PFSK-1 (cell line): ENCODE measurements at regions not wholly inside any gene's neighbourhood (a gene's known extent, or its start where the extent isn't known, plus 50 kb on each side); places are given as distances from the start of the nearest gene placed in this dataset.

Experiments
- FOXP2 ChIP-seq: optimal IDR thresholded peaks from 2 replicates; pipeline ENCODE3; 2011; ENCODE audit warnings: borderline replicate concordance, control low read depth, inconsistent platforms; ENCODE audit not compliant: insufficient read depth; ENCODE audit errors: extremely low read length, extremely low read depth
- POLR2AphosphoS5 ChIP-seq: IDR thresholded peaks from 2 replicates; pipeline ENCODE4 v1.6.1; 2012; ENCODE audit warnings: low read depth, mild to moderate bottlenecking, control low read depth, low read length, moderate library complexity
- SIN3A ChIP-seq: IDR thresholded peaks from 2 replicates; pipeline ENCODE4 v1.6.1; 2012; ENCODE audit warnings: mild to moderate bottlenecking, low read length, moderate library complexity, borderline replicate concordance; ENCODE audit not compliant: insufficient read depth
- TAF1 ChIP-seq: IDR thresholded peaks from 2 replicates; pipeline ENCODE4 v1.6.1; 2012; ENCODE audit warnings: low read length, control low read depth, borderline replicate concordance; ENCODE audit not compliant: insufficient read depth
- TF ChIP-seq, protein P1 (sequence below), 2 experiments: IDR thresholded peaks; 2 replicates each; pipeline versions ENCODE4 v1.6.1 to v1.8.0; 2011 to 2012; ENCODE audit warnings: low read depth in 2 of 2, low read length in 2 of 2, control low read depth in 1 of 2, inconsistent platforms in 1 of 2, mild to moderate bottlenecking in 1 of 2, moderate library complexity in 1 of 2; ENCODE audit not compliant: insufficient read depth in 1 of 2

DNA sequence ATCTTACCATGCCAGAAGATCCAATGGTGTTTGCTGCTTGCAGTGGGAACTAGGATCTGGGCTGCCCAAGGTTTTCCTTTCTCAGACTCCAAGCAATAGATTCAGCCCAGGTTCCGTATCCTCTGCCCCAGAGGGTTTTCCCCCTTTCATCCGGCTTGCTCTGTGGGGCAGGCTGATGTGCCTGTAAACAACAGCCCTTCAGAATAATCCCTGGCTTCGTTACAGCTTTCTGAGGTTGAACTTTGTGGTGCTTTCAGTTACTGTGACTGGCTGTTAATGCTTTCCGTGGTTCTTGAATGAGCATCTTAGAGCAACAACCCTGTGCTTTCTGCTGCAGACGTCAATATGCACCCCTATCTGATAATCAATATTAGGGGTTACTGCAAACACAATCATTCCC, 400.4 kb downstream of the BTBD3 start:
- TF ChIP-seq, protein P1, sequence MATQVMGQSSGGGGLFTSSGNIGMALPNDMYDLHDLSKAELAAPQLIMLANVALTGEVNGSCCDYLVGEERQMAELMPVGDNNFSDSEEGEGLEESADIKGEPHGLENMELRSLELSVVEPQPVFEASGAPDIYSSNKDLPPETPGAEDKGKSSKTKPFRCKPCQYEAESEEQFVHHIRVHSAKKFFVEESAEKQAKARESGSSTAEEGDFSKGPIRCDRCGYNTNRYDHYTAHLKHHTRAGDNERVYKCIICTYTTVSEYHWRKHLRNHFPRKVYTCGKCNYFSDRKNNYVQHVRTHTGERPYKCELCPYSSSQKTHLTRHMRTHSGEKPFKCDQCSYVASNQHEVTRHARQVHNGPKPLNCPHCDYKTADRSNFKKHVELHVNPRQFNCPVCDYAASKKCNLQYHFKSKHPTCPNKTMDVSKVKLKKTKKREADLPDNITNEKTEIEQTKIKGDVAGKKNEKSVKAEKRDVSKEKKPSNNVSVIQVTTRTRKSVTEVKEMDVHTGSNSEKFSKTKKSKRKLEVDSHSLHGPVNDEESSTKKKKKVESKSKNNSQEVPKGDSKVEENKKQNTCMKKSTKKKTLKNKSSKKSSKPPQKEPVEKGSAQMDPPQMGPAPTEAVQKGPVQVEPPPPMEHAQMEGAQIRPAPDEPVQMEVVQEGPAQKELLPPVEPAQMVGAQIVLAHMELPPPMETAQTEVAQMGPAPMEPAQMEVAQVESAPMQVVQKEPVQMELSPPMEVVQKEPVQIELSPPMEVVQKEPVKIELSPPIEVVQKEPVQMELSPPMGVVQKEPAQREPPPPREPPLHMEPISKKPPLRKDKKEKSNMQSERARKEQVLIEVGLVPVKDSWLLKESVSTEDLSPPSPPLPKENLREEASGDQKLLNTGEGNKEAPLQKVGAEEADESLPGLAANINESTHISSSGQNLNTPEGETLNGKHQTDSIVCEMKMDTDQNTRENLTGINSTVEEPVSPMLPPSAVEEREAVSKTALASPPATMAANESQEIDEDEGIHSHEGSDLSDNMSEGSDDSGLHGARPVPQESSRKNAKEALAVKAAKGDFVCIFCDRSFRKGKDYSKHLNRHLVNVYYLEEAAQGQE (IDR thresholded peaks at IDR 0.05; ENCODE audit: insufficient read depth in 1 of 2, low read depth in 2 of 2, low read length in 2 of 2): no peak
- TF ChIP-seq TAF1 (no peak), POLR2AphosphoS5 (no peak), FOXP2 (no peak)

DNA sequence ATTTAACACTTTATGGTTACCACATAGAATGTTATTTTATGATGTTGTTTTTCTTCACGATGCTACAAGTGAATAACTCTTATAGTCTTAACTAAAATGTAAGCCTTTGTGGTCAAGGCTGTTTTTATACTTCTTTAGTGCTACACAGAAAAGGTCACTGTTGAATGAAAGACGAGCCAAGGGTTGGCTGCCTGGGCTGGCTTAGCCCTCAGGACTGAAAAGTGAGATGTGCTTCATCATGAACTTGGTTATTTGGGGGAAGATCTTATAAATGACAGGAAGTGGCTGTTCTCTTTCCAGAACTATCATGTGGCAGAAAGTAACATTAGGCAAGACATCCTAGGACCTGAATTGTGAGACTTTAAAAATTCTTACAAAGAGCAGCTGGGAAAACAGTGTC, 404.0 kb downstream of the BTBD3 start:
- TF ChIP-seq TAF1: no peak
- no peak for TF ChIP-seq POLR2AphosphoS5

- TF ChIP-seq TAF1: no peak
- TF ChIP-seq POLR2AphosphoS5: no peak
- no peak for TF ChIP-seq SIN3A
- TF ChIP-seq FOXP2: no peak
- TF ChIP-seq, protein P1 (IDR thresholded peaks at IDR 0.05; ENCODE audit: insufficient read depth in 1 of 2, low read depth in 2 of 2, low read length in 2 of 2): no peak
Measured at GRCh38 chr20:12327205-12327604, 409.5 kb downstream of the BTBD3 start.

DNA sequence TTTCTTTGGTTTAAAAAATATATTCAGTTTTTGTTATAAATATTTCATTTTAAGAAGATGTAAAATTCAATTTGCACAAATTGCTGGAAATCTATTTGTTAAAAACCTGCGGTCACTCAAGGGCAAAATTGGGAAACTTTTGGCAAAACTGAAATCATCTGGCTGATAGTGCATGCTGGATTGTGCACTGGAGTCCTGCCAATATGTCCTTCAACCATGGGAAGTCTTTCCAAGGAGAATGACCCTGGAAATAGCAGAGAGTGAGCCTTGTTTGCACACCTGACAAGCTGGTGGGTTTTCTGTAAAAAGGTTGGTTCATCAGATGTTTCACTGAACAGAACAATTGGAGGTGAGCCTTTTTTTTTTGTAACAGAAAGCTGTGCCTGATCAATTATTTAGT, 413.5 kb downstream of the BTBD3 start:
- no peak for TF ChIP-seq POLR2AphosphoS5

DNA sequence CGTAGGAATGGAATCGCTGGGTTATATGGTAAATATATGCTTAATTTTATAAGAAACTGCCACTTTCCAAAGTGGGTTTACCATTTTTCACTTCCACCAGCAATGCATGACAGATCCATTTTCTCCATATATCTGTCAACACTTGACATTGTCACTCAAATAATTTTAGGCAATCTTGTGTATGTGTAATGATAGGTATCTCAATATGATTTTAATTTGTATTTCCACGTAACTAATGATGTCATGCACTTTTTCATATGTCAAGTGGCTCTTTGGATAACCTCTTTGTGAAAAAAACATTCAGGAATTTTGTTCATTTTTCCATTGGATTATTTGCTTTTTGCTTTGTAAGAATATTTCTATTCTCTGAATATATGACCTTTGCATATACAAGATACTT, 419.9 kb downstream of the BTBD3 start:
- TF ChIP-seq POLR2AphosphoS5 (no peak), FOXP2 (no peak), SIN3A (no peak), TAF1 (no peak)
- TF ChIP-seq, protein P1 (IDR thresholded peaks at IDR 0.05; ENCODE audit: insufficient read depth in 1 of 2, low read depth in 2 of 2, low read length in 2 of 2): no peak

GRCh38 chr20:12345978-12346377, 428.3 kb downstream of the BTBD3 start:
- TF ChIP-seq POLR2AphosphoS5 (no peak), SIN3A (no peak), TAF1 (no peak), FOXP2 (no peak)
- TF ChIP-seq, protein P1 (IDR thresholded peaks at IDR 0.05; ENCODE audit: insufficient read depth in 1 of 2, low read depth in 2 of 2, low read length in 2 of 2): no peak
